OCI-LY7 (cell line): ENCODE measurements at regions not wholly inside any gene's neighbourhood (a gene's known extent, or its start where the extent isn't known, plus 50 kb on each side); places are given as distances from the start of the nearest gene placed in this dataset.

Experiments
- CTCF ChIP-seq: fragments of 200-600 bp; sonication (generic); conservative IDR thresholded peaks from 2 replicates; pipeline ENCODE4 v1.5.1; 2014; ENCODE audit warnings: mild to moderate bottlenecking, antibody characterized with exemption, low read length, moderate library complexity, mixed read lengths
- EZH2phosphoT487 ChIP-seq: fragments of 200-600 bp; sonication (generic); IDR thresholded peaks from 2 replicates; pipeline ENCODE4 v1.6.1; 2018; ENCODE audit warnings: low read depth, borderline replicate concordance, mild to moderate bottlenecking, mixed run types, antibody characterized with exemption, low read length, moderate library complexity, mixed read lengths

DNA sequence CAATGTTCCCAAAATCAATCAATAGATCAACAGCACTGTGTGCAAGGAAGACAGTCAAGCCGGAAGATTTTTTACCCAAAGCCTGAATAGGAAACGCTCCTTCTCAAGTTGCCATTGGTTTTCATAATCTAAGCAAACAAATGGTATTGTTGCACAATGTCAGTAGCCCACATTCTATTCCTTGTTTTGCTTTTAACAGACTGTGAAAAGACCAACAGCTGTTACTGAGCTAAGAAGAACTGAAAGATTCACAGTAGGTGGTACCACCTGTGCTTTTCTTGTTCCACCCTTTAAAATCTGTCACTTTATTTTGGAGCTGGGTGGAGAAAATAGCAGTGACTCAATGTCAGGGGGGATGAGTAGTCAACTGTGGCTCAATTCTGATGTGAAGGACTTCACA, 357.5 kb upstream of the CADM2 start:
- TF ChIP-seq CTCF (no peak), EZH2phosphoT487 (no peak)
